ENCODE measurements at regions not wholly inside any gene's neighbourhood (a gene's known extent, or its start where the extent isn't known, plus 50 kb on each side); places are given as distances from the start of the nearest gene placed in this dataset.

DNA sequence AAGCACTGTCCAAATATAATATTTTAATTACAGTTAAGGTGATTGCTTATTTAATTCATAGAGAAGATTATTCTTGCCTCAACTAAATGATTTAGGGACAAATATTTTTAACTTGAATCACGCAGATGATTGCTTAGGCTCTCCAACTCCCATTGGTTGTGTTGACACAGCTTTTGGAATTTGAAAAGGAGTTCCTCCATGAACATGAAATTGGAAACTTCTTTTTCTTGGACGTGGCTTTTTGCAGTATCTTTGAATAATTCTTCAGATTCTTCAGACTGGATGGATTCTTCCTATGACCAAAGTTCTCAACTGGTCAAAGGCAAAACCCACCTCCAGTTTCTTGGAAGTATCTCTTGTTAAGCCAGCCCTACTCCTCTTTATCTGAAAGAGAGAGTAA is 456.4 kb upstream of the KLF4 start:
- Histone ChIP-seq H3K4me3 (no peak overlapping the region), H3K36me3 (no peaks in the 10 kb centered on the region), H3K27me3 (no peaks in the 10 kb centered on the region), H3K9me3 (no peaks in the 10 kb centered on the region), H3K27ac (peak overlapping the region in 1 of 4 donors; percentile 31), H3K4me1 (no peaks in the 10 kb centered on the region)
- DNase-seq = no peak
- WGBS, 2 donors (ENCODE audit: low coverage in 1 of 2) = 44 to 62% methylated on average over 2 of the region's 2 CpGs
- no peak for TF ChIP-seq EP300 (IDR thresholded peaks at IDR 0.05; ENCODE audit: low read depth)
- TF ChIP-seq, protein P1, sequence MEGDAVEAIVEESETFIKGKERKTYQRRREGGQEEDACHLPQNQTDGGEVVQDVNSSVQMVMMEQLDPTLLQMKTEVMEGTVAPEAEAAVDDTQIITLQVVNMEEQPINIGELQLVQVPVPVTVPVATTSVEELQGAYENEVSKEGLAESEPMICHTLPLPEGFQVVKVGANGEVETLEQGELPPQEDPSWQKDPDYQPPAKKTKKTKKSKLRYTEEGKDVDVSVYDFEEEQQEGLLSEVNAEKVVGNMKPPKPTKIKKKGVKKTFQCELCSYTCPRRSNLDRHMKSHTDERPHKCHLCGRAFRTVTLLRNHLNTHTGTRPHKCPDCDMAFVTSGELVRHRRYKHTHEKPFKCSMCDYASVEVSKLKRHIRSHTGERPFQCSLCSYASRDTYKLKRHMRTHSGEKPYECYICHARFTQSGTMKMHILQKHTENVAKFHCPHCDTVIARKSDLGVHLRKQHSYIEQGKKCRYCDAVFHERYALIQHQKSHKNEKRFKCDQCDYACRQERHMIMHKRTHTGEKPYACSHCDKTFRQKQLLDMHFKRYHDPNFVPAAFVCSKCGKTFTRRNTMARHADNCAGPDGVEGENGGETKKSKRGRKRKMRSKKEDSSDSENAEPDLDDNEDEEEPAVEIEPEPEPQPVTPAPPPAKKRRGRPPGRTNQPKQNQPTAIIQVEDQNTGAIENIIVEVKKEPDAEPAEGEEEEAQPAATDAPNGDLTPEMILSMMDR (IDR thresholded peaks at IDR 0.05) = no peak
- TF ChIP-seq POLR2A (IDR thresholded peaks at IDR 0.05) = no peak
- no peak for TF ChIP-seq POLR2AphosphoS5 (IDR thresholded peaks at IDR 0.05)
- intact Hi-C loops (cut with DNase I; ENCODE audit: low total_unique reads) = no loop called here
- in situ Hi-C loops (cut with MboI; ENCODE audit: low pct_ligation_motif_present in 1 of 4, low pct_unique_long_range_greater_than_20kb in 1 of 4, low sequenced_read_pairs in 3 of 4) = no loop called here

GRCh38 chr9:107945493-107945892 is 455.9 kb upstream of the KLF4 start:
- Histone ChIP-seq H3K27me3 (no peaks in the 10 kb centered on the region), H3K36me3 (no peaks in the 10 kb centered on the region), H3K27ac (no peak overlapping the region), H3K9me3 (no peaks in the 10 kb centered on the region), H3K4me1 (no peaks in the 10 kb centered on the region), H3K4me3 (no peak overlapping the region)
- WGBS, 2 donors (ENCODE audit: low coverage in 1 of 2) = 95% methylated on average over 2 of the region's 2 CpGs; no CpG with 5 or more reads in 1 of the 2 donors
- TF ChIP-seq POLR2A (IDR thresholded peaks at IDR 0.05) = no peak
- TF ChIP-seq POLR2AphosphoS5 (IDR thresholded peaks at IDR 0.05) = no peak
- TF ChIP-seq, protein P1 (IDR thresholded peaks at IDR 0.05) = no peak
- TF ChIP-seq EP300 (IDR thresholded peaks at IDR 0.05; ENCODE audit: low read depth) = no peak
- no peak for DNase-seq
- intact Hi-C loops (cut with DNase I; ENCODE audit: low total_unique reads) (no loop called here), in situ Hi-C loops (cut with MboI; ENCODE audit: low pct_ligation_motif_present in 1 of 4, low pct_unique_long_range_greater_than_20kb in 1 of 4, low sequenced_read_pairs in 3 of 4) (no loop called here)

- TF ChIP-seq, protein P1 (IDR thresholded peaks at IDR 0.05) = no peak
- TF ChIP-seq POLR2AphosphoS5 (IDR thresholded peaks at IDR 0.05) = no peak
- TF ChIP-seq POLR2A (IDR thresholded peaks at IDR 0.05) = no peak
- no peak for TF ChIP-seq EP300 (IDR thresholded peaks at IDR 0.05; ENCODE audit: low read depth)
- DNase-seq = no peak
- 91 to 99% methylated on average over 9 to 10 of the region's 10 CpGs for WGBS, 2 donors (ENCODE audit: low coverage in 1 of 2)
Measured at GRCh38 chr9:107944387-107944786, 454.8 kb upstream of the KLF4 start.

GRCh38 chr9:107943901-107944300 is 454.3 kb upstream of the KLF4 start:
- TF ChIP-seq, protein P1 (IDR thresholded peaks at IDR 0.05) = no peak
- TF ChIP-seq EP300 (IDR thresholded peaks at IDR 0.05; ENCODE audit: low read depth) (no peak), POLR2AphosphoS5 (IDR thresholded peaks at IDR 0.05) (no peak), POLR2A (IDR thresholded peaks at IDR 0.05) (no peak)
- intact Hi-C loops (cut with DNase I; ENCODE audit: low total_unique reads) = no loop called here
- 40 to 63% methylated on average over 1 to 3 of the region's 3 CpGs for WGBS, 2 donors (ENCODE audit: low coverage in 1 of 2)
- Histone ChIP-seq H3K4me3 (no peak overlapping the region), H3K36me3 (no peaks in the 10 kb centered on the region), H3K27ac (no peak overlapping the region), H3K9me3 (no peaks in the 10 kb centered on the region), H3K4me1 (no peaks in the 10 kb centered on the region), H3K27me3 (no peaks in the 10 kb centered on the region)
- no peak for DNase-seq
- in situ Hi-C loops (cut with MboI; ENCODE audit: low pct_ligation_motif_present in 1 of 4, low pct_unique_long_range_greater_than_20kb in 1 of 4, low sequenced_read_pairs in 3 of 4) = no loop called here

More at GRCh38 chr9:107944387-107944786, 454.8 kb upstream of the KLF4 start:
- no peak overlapping the region for H3K4me3 ChIP-seq
- no peaks in the 10 kb centered on the region for H3K9me3 ChIP-seq
- H3K4me1 ChIP-seq = no peaks in the 10 kb centered on the region
- intact Hi-C loops (cut with DNase I; ENCODE audit: low total_unique reads) = no loop called here
- no peaks in the 10 kb centered on the region for H3K27me3 ChIP-seq
- no peaks in the 10 kb centered on the region for H3K36me3 ChIP-seq
- no peak overlapping the region for H3K27ac ChIP-seq
- in situ Hi-C loops (cut with MboI; ENCODE audit: low pct_ligation_motif_present in 1 of 4, low pct_unique_long_range_greater_than_20kb in 1 of 4, low sequenced_read_pairs in 3 of 4) = no loop called here

Data from transverse colon (tissue), 4 donors.